ENCODE measurements at regions not wholly inside any gene's neighbourhood (a gene's known extent, or its start where the extent isn't known, plus 50 kb on each side); places are given as distances from the start of the nearest gene placed in this dataset.

- Histone ChIP-seq H4K8ac (ENCODE audit: extremely low read depth, insufficient read depth, low read length) (no peak overlapping the region), H3K9me3 (ENCODE audit: insufficient read depth in 2 of 2, low read depth in 1 of 2, low read length in 1 of 2) (no peaks in the 10 kb centered on the region), H3K23ac (ENCODE audit: insufficient read length) (no peak overlapping the region), H3K79me2 (ENCODE audit: control insufficient read depth in 1 of 2, insufficient read depth in 2 of 2, low read length in 2 of 2) (no peaks in the 10 kb centered on the region), H2AK5ac (ENCODE audit: low read depth, low read length) (no peak overlapping the region), H3K36me3 (ENCODE audit: control insufficient read depth in 2 of 4, insufficient read depth in 4 of 4, low read length in 3 of 4) (no peaks in the 10 kb centered on the region), H3K18ac (ENCODE audit: extremely low read depth, low read length) (no peak overlapping the region), H4K20me1 (replicated peaks in 1 of 2; ENCODE audit: control insufficient read depth in 1 of 2, insufficient read depth in 2 of 2, low read length in 2 of 2) (no peaks in the 10 kb centered on the region), H3K4ac (replicated peaks; ENCODE audit: insufficient read length, low read depth, low read length) (no peak overlapping the region), H3K23me2 (ENCODE audit: low read depth, low read length) (no peaks in the 10 kb centered on the region), H2BK5ac (ENCODE audit: low read depth, low read length) (no peak overlapping the region), H3K4me1 (replicated peaks in 1 of 4; ENCODE audit: control insufficient read depth in 3 of 4, insufficient read depth in 4 of 4, low read length in 3 of 4) (peaks cover 0 to 2% (median 0%) of the 10 kb centered on the region in 4 experiments; a peak in 2 of 7 replicates), H3K4me2 (ENCODE audit: insufficient read depth in 1 of 2, low read depth in 2 of 2, low read length in 2 of 2) (no peak overlapping the region), H2AFZ (ENCODE audit: low read length) (no peak overlapping the region), H3K4me3 (ENCODE audit: extremely low read depth in 1 of 4, insufficient read depth in 2 of 4, low read depth in 3 of 4, low read length in 4 of 4) (no peak overlapping the region), H3K79me1 (ENCODE audit: low read depth, low read length) (no peaks in the 10 kb centered on the region), H2BK20ac (ENCODE audit: low read length) (no peak overlapping the region), H3K14ac (ENCODE audit: insufficient read length) (no peak overlapping the region), H3K9ac (replicated peaks in 1 of 4; ENCODE audit: extremely low read depth in 1 of 4, low read depth in 3 of 4, low read length in 3 of 4) (no peak overlapping the region), H3K27ac (ENCODE audit: low read depth, low read length) (no peak overlapping the region), H4K91ac (replicated peaks; ENCODE audit: insufficient read length, low read length) (no peak overlapping the region), H2BK15ac (ENCODE audit: low read length) (no peak overlapping the region), H2BK120ac (replicated peaks; ENCODE audit: low read depth, low read length) (no peak overlapping the region), H3K27me3 (replicated peaks in 1 of 4; ENCODE audit: control insufficient read depth in 3 of 4, extremely low read depth in 1 of 4, insufficient read depth in 3 of 4, low read length in 3 of 4) (no peaks in the 10 kb centered on the region), H4K5ac (ENCODE audit: insufficient read length, low read depth, low read length) (no peak overlapping the region), H2BK12ac (ENCODE audit: low read depth, low read length) (no peak overlapping the region), H3K56ac (replicated peaks; ENCODE audit: insufficient read length, low read depth, low read length) (no peak overlapping the region)
- TF ChIP-seq RXRA (IDR thresholded peaks at IDR 0.05; ENCODE audit: insufficient read depth, low read depth, low read length) (no peak), BCL11A (IDR thresholded peaks at IDR 0.05; ENCODE audit: low read depth in 2 of 2, low read length in 2 of 2) (no peak), CHD2 (IDR thresholded peaks at IDR 0.05; ENCODE audit: low read length) (no peak), SIX5 (IDR thresholded peaks at IDR 0.05; ENCODE audit: low read depth, low read length) (no peak), KDM1A (IDR thresholded peaks at IDR 0.05; ENCODE audit: borderline replicate concordance, low read length) (no peak), BACH1 (IDR thresholded peaks at IDR 0.05; ENCODE audit: low read length) (no peak), CTBP2 (IDR thresholded peaks at IDR 0.05; ENCODE audit: borderline replicate concordance, insufficient read depth, insufficient read length, low read length) (no peak), GTF2F1 (IDR thresholded peaks at IDR 0.05; ENCODE audit: borderline replicate concordance, low read depth, low read length) (no peak), EP300 (IDR thresholded peaks at IDR 0.05; ENCODE audit: borderline replicate concordance in 1 of 2, low read depth in 2 of 2, low read length in 2 of 2) (no peak), SP2 (IDR thresholded peaks at IDR 0.05; ENCODE audit: low read length) (no peak), SIN3A (conservative IDR thresholded peaks at IDR 0.05 in 1 of 2, IDR thresholded peaks at IDR 0.05 in 1 of 2; ENCODE audit: low read depth in 1 of 2, low read length in 2 of 2) (no peak), YY1 (IDR thresholded peaks at IDR 0.05; ENCODE audit: low read depth, low read length) (no peak), CHD1 (IDR thresholded peaks at IDR 0.05; ENCODE audit: low read depth, low read length) (no peak)
- TF ChIP-seq, protein P1, sequence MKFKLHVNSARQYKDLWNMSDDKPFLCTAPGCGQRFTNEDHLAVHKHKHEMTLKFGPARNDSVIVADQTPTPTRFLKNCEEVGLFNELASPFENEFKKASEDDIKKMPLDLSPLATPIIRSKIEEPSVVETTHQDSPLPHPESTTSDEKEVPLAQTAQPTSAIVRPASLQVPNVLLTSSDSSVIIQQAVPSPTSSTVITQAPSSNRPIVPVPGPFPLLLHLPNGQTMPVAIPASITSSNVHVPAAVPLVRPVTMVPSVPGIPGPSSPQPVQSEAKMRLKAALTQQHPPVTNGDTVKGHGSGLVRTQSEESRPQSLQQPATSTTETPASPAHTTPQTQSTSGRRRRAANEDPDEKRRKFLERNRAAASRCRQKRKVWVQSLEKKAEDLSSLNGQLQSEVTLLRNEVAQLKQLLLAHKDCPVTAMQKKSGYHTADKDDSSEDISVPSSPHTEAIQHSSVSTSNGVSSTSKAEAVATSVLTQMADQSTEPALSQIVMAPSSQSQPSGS (IDR thresholded peaks at IDR 0.05; ENCODE audit: low read length), result no peak
- POLR2A ChIA-PET (ENCODE audit: partially characterized antibody), result no interaction called here
- FAIRE-seq (no peak), DNase-seq (ENCODE audit: low read depth in 1 of 2, low spot score in 2 of 2) (no peak)
- CTCF ChIA-PET (ENCODE audit: partially characterized antibody), result no interaction called here
Measured at GRCh38 chr5:88553986-88554385, 285.3 kb upstream of the TMEM161B start.
